Activated gamma-delta T cell treated with anti-CD3 and anti-CD28 coated beads, Interleukin-2, amount 50 U/mL, for 16 hours (primary cell): ENCODE measurements at regions not wholly inside any gene's neighbourhood (a gene's known extent, or its start where the extent isn't known, plus 50 kb on each side); places are given as distances from the start of the nearest gene placed in this dataset.

Source experiments
- DNase-seq: peaks from one replicate; pipeline ENCODE4 v3.0.0-alpha.2; 2020; ENCODE audit warnings: low read depth

- no peak for DNase-seq
These were observed 417.3 kb upstream of the ARID1B start for GRCh38 chr6:156359912-156360311.

- no peak for DNase-seq
These were observed 424.3 kb upstream of the ARID1B start for GRCh38 chr6:156352861-156353260.

GRCh38 chr6:156351346-156351966 lies 425.7 kb upstream of the ARID1B start:
- DNase-seq, result no peak

- DNase-seq, result no peak
These were observed 426.8 kb upstream of the ARID1B start for GRCh38 chr6:156350337-156350736.

- DNase-seq, result no peak
These were observed 428.3 kb upstream of the ARID1B start for GRCh38 chr6:156348849-156349248.

GRCh38 chr6:156348424-156348823 lies 428.8 kb upstream of the ARID1B start:
- no peak for DNase-seq

- no peak for DNase-seq
These were observed 429.5 kb upstream of the ARID1B start for GRCh38 chr6:156347656-156348055.

GRCh38 chr6:156347246-156347645 lies 429.9 kb upstream of the ARID1B start:
- DNase-seq, result no peak

GRCh38 chr6:156345700-156346099 lies 431.5 kb upstream of the ARID1B start:
- DNase-seq, result no peak

GRCh38 chr6:156344491-156344890 lies 432.7 kb upstream of the ARID1B start:
- DNase-seq, result no peak

- no peak for DNase-seq
These were observed 439.4 kb upstream of the ARID1B start for GRCh38 chr6:156337801-156338200.

- no peak for DNase-seq
These were observed 440.4 kb upstream of the ARID1B start for GRCh38 chr6:156336733-156337132.

- no peak for DNase-seq
These were observed 441.1 kb upstream of the ARID1B start for GRCh38 chr6:156336089-156336488.

GRCh38 chr6:156334966-156335365 lies 442.2 kb upstream of the ARID1B start:
- DNase-seq, result no peak

- no peak for DNase-seq
These were observed 457.5 kb upstream of the ARID1B start for GRCh38 chr6:156319707-156320106.

GRCh38 chr6:156316583-156317125 lies 460.5 kb upstream of the ARID1B start:
- no peak for DNase-seq

GRCh38 chr6:156315146-156315545 lies 462.0 kb upstream of the ARID1B start:
- DNase-seq, result no peak

GRCh38 chr6:156313037-156313436 lies 464.1 kb upstream of the ARID1B start:
- no peak for DNase-seq

- DNase-seq, result no peak
These were observed 465.9 kb upstream of the ARID1B start for GRCh38 chr6:156311291-156311690.

- no peak for DNase-seq
These were observed 466.5 kb upstream of the ARID1B start for GRCh38 chr6:156310701-156311100.

GRCh38 chr6:156309017-156309416 lies 468.2 kb upstream of the ARID1B start:
- no peak for DNase-seq

GRCh38 chr6:156308604-156309003 lies 468.6 kb upstream of the ARID1B start:
- DNase-seq, result no peak

- no peak for DNase-seq
These were observed 470.6 kb upstream of the ARID1B start for GRCh38 chr6:156306531-156306930.

GRCh38 chr6:156283091-156283490 lies 494.1 kb upstream of the ARID1B start:
- DNase-seq, result no peak
